SU-DHL-6 (cell line): ENCODE measurements at regions not wholly inside any gene's neighbourhood (a gene's known extent, or its start where the extent isn't known, plus 50 kb on each side); places are given as distances from the start of the nearest gene placed in this dataset.
"Not testable (repeated sequence)": the region's sequence is repeated elsewhere in the genome, so short reads cannot be mapped to it uniquely, and the experiment has no call there.

Experiments used
- H2AFZ ChIP-seq: fragments of 200-600 bp; sonication (generic); 2 replicates; pipeline ENCODE4 v1.6.1; 2014; ENCODE audit warnings: low read depth, mild to moderate bottlenecking, moderate library complexity, mixed read lengths, antibody characterized with exemption, low read length; ENCODE audit not compliant: severe bottlenecking
- H3F3A ChIP-seq: fragments of 200-600 bp; shearing (Covaris generic); 2 replicates; pipeline ENCODE4 v1.6.0; 2016; ENCODE audit warnings: antibody characterized with exemption, mild to moderate bottlenecking; ENCODE audit not compliant: insufficient read depth
- H3K27ac ChIP-seq: fragments of 200-600 bp; sonication (generic); 2 replicates; pipeline ENCODE4 v1.5.1; 2016; ENCODE audit warnings: low read depth, mild to moderate bottlenecking, low read length, moderate library complexity, mixed read lengths
- H3K27me3 ChIP-seq: fragments of 200-600 bp; sonication (generic), shearing (Covaris generic); 2 replicates; pipeline ENCODE4 v1.6.0; 2014; ENCODE audit warnings: mild to moderate bottlenecking, low read length
- H3K36me3 ChIP-seq: fragments of 200-600 bp; sonication (generic); 2 replicates; pipeline ENCODE4 v1.6.1; 2014; ENCODE audit warnings: mild to moderate bottlenecking, low read length, mixed read lengths
- H3K4me2 ChIP-seq: fragments of 300-600, 200-600 bp; shearing (Covaris generic), sonication (generic); 2 replicates; pipeline ENCODE4 v1.6.0; 2014; ENCODE audit warnings: low read length, low read depth, mild to moderate bottlenecking; ENCODE audit not compliant: poor library complexity, severe bottlenecking
- H3K4me3 ChIP-seq: fragments of 200-600 bp; sonication (generic); 2 replicates; pipeline ENCODE4 v1.5.1; 2014; ENCODE audit warnings: antibody characterized with exemption, low read length, mild to moderate bottlenecking, mixed read lengths; ENCODE audit not compliant: insufficient read depth, poor library complexity, severe bottlenecking
- H3K79me2 ChIP-seq: fragments of 200-600 bp; sonication (generic); 2 replicates; pipeline ENCODE4 v1.6.1; 2014; ENCODE audit warnings: mild to moderate bottlenecking, low read length, moderate library complexity; ENCODE audit not compliant: insufficient read depth
- H3K9ac ChIP-seq: fragments of 200-600 bp; sonication (generic); 2 replicates; pipeline ENCODE4 v1.7.0; 2014; ENCODE audit warnings: mild to moderate bottlenecking, low read length
- H3K9me2 ChIP-seq: fragments of 200-600 bp; sonication (generic); replicated peaks from 2 replicates; pipeline ENCODE4 v1.6.1; 2014; ENCODE audit warnings: low read length; ENCODE audit not compliant: insufficient read depth
- H3K9me3 ChIP-seq: fragments of 200-600 bp; sonication (generic); 2 replicates; pipeline ENCODE4 v1.6.1; 2014; ENCODE audit warnings: low read length, mixed read lengths; ENCODE audit not compliant: insufficient read depth
- H4K20me1 ChIP-seq: fragments of 200-600 bp; sonication (generic); 2 replicates; pipeline ENCODE4 v1.6.1; 2014; ENCODE audit warnings: low read depth, mild to moderate bottlenecking, antibody characterized with exemption, low read length, moderate library complexity, mixed read lengths
- CTCF ChIP-seq: fragments of 200-600 bp; sonication (generic); IDR thresholded peaks from one replicate; pipeline ENCODE4 v1.5.1; 2017; ENCODE audit warnings: antibody characterized with exemption, mild to moderate bottlenecking, low read length, moderate library complexity; ENCODE audit not compliant: insufficient read depth, poor library complexity, severe bottlenecking
- EZH2phosphoT487 ChIP-seq: fragments of 200-600 bp; sonication (generic), shearing (Covaris generic); conservative IDR thresholded peaks from 2 replicates; pipeline ENCODE4 v1.6.1; 2018; ENCODE audit warnings: mild to moderate bottlenecking, antibody characterized with exemption, low read length, moderate library complexity, mixed read lengths

GRCh38 chr13:18936104-18936503 is 245.5 kb downstream of the TUBA3C start:
- no peaks in the 10 kb centered on the region for H3F3A ChIP-seq
- H3K36me3 ChIP-seq = no peaks in the 10 kb centered on the region
- H3K27ac ChIP-seq = no peak overlapping the region
- H3K9me2 ChIP-seq = no peaks in the 10 kb centered on the region
- H3K4me2 ChIP-seq = no peak overlapping the region
- no peaks in the 10 kb centered on the region for H3K27me3 ChIP-seq
- no peaks in the 10 kb centered on the region for H3K79me2 ChIP-seq
- no peak for TF ChIP-seq EZH2phosphoT487
- TF ChIP-seq CTCF = no peak
- H3K9me3 ChIP-seq = no peaks in the 10 kb centered on the region
- H3K9ac ChIP-seq = no peak overlapping the region
- no peaks in the 10 kb centered on the region for H4K20me1 ChIP-seq
- H3K4me3 ChIP-seq = no peak overlapping the region
- H2AFZ ChIP-seq = no peak overlapping the region

GRCh38 chr13:18921063-18921462 is 260.6 kb downstream of the TUBA3C start:
- Histone ChIP-seq H3K9me3 (no peaks in the 10 kb centered on the region), H3K36me3 (no peaks in the 10 kb centered on the region)

GRCh38 chr13:18905096-18905495 is 276.5 kb downstream of the TUBA3C start:
- not testable (repeated sequence) for H3K4me3 ChIP-seq, H4K20me1 ChIP-seq, H3K27ac ChIP-seq, H3F3A ChIP-seq, H3K27me3 ChIP-seq, H3K9me2 ChIP-seq, H3K9ac ChIP-seq, H3K79me2 ChIP-seq, H3K9me3 ChIP-seq, H3K36me3 ChIP-seq, H2AFZ ChIP-seq, H3K4me2 ChIP-seq

More at GRCh38 chr13:18921063-18921462, 260.6 kb downstream of the TUBA3C start:
- no peak overlapping the region for H3K27ac ChIP-seq
- no peaks in the 10 kb centered on the region for H3K27me3 ChIP-seq
- no peaks in the 10 kb centered on the region for H3K79me2 ChIP-seq
- no peak overlapping the region for H3K9ac ChIP-seq
- no peaks in the 10 kb centered on the region for H4K20me1 ChIP-seq
- H3F3A ChIP-seq = no peaks in the 10 kb centered on the region
- H3K4me2 ChIP-seq = no peak overlapping the region
- no peak overlapping the region for H3K4me3 ChIP-seq
- H2AFZ ChIP-seq = no peak overlapping the region
- TF ChIP-seq EZH2phosphoT487 = no peak
- TF ChIP-seq CTCF = no peak
- H3K9me2 ChIP-seq = no peaks in the 10 kb centered on the region

- H3K27ac ChIP-seq, H3K79me2 ChIP-seq, H2AFZ ChIP-seq, H4K20me1 ChIP-seq, H3K4me3 ChIP-seq, H3K36me3 ChIP-seq, H3F3A ChIP-seq, H3K27me3 ChIP-seq, H3K9ac ChIP-seq, H3K9me2 ChIP-seq, H3K9me3 ChIP-seq, H3K4me2 ChIP-seq: not testable (repeated sequence)
These were observed 286.2 kb downstream of the TUBA3C start for GRCh38 chr13:18895411-18895810.

- not testable (repeated sequence) for H3K36me3 ChIP-seq, H3K79me2 ChIP-seq
These were observed 290.4 kb downstream of the TUBA3C start for GRCh38 chr13:18891242-18891641.

GRCh38 chr13:18874875-18875789 is 306.5 kb downstream of the TUBA3C start:
- H3K9me2 ChIP-seq, H3K4me3 ChIP-seq, H3K4me2 ChIP-seq, H2AFZ ChIP-seq, H3K36me3 ChIP-seq, H3K9me3 ChIP-seq, H3K27me3 ChIP-seq, H3K9ac ChIP-seq, H4K20me1 ChIP-seq, H3K27ac ChIP-seq, H3F3A ChIP-seq, H3K79me2 ChIP-seq: not testable (repeated sequence)

More at GRCh38 chr13:18891242-18891641, 290.4 kb downstream of the TUBA3C start:
- not testable (repeated sequence) for H3K9me3 ChIP-seq, H3K4me2 ChIP-seq, H3K4me3 ChIP-seq, H3K9me2 ChIP-seq, H3F3A ChIP-seq, H3K27ac ChIP-seq, H3K9ac ChIP-seq, H2AFZ ChIP-seq, H3K27me3 ChIP-seq, H4K20me1 ChIP-seq
